T-helper 17 cell (primary cell): ENCODE measurements at regions not wholly inside any gene's neighbourhood (a gene's known extent, or its start where the extent isn't known, plus 50 kb on each side); places are given as distances from the start of the nearest gene placed in this dataset.

Experiments used
- ATAC-seq: fragments of 150-1000 bp; cut with Tn5 transposase; 2 replicates; pipeline ENCODE4 v1.10.0; 2021; ENCODE audit warnings: mild to moderate bottlenecking, moderate library complexity
- DNase-seq, 3 donors: peaks; one replicate each; pipeline versions ENCODE4 v3.0.0 to v3.0.0-alpha.2; 2020 to 2021
- H3K9me3 ChIP-seq: one replicate; pipeline ENCODE4 v1.7.0; 2013; ENCODE audit warnings: low read length, mild to moderate bottlenecking; ENCODE audit not compliant: control insufficient read depth, poor library complexity, severe bottlenecking
- H3K27ac Mint-ChIP-seq: one replicate; pipeline ENCODE4 v1.8.0; 2022; ENCODE audit warnings: mild to moderate bottlenecking, moderate library complexity, mixed read lengths
- H3K27me3 Mint-ChIP-seq: one replicate; pipeline ENCODE4 v1.8.0; 2022; ENCODE audit warnings: mixed read lengths
- H3K36me3 Mint-ChIP-seq: one replicate; pipeline ENCODE4 v1.8.0; 2022; ENCODE audit warnings: low read depth, mixed read lengths
- H3K4me1 Mint-ChIP-seq: one replicate; pipeline ENCODE4 v1.8.0; 2022; ENCODE audit warnings: mild to moderate bottlenecking, mixed read lengths
- H3K4me3 Mint-ChIP-seq: one replicate; pipeline ENCODE4 v1.8.0; 2022; ENCODE audit warnings: mild to moderate bottlenecking, moderate library complexity, mixed read lengths

GRCh38 chr3:107861904-107862303 is 228.9 kb downstream of the CD47 start:
- Mint-ChIP-seq H3K36me3 (no peaks in the 10 kb centered on the region), H3K27ac (no peak overlapping the region), H3K4me1 (peaks cover 4% of the 10 kb centered on the region), H3K27me3 (peaks cover 12% of the 10 kb centered on the region), H3K4me3 (peak overlapping the region; percentile 22)
- DNase-seq, result no peak
- H3K9me3 ChIP-seq, result no peaks in the 10 kb centered on the region
- ATAC-seq, result peak; percentile 58

- H3K9me3 ChIP-seq, result no peaks in the 10 kb centered on the region
- Mint-ChIP-seq H3K4me1 (peaks cover 4% of the 10 kb centered on the region), H3K27ac (no peak overlapping the region), H3K4me3 (no peak overlapping the region), H3K36me3 (no peaks in the 10 kb centered on the region), H3K27me3 (peaks cover 10% of the 10 kb centered on the region)
- DNase-seq, result no peak
- ATAC-seq, result no peak
Observed at GRCh38 chr3:107861422-107861821, 229.4 kb downstream of the CD47 start.
